Stomach (tissue), 8 donors: ENCODE measurements at regions not wholly inside any gene's neighbourhood (a gene's known extent, or its start where the extent isn't known, plus 50 kb on each side); places are given as distances from the start of the nearest gene placed in this dataset.
A peak's percentile ranks its signal among the peaks of the same experiment; 100 is the strongest.

Experiments used
- DNase-seq, 2 donors: peaks; one replicate each; pipeline versions ENCODE4 v3.0.0 to v3.0.0-alpha.2; 2013 to 2019
- H3K27ac ChIP-seq, 5 donors: fragments of 200-600 bp in 4 of 5; sonication (generic) in 4 of 5; one replicate each; pipeline ENCODE4 v1.5.1; 2013 to 2019; ENCODE audit warnings: mild to moderate bottlenecking in 1 of 5, moderate library complexity in 1 of 5
- H3K27me3 ChIP-seq, 3 donors: fragments of 200-600 bp; sonication (generic); one replicate each; pipeline ENCODE4 v1.5.1; 2017 to 2019; ENCODE audit warnings: mixed run types in 1 of 3
- H3K36me3 ChIP-seq, 4 donors: fragments of 200-600 bp; sonication (generic); 1 replicate in 3 of 4; 2 replicates in 1 of 4; pipeline ENCODE4 v1.5.1; 2016 to 2019
- H3K4me1 ChIP-seq, 4 donors: fragments of 200-600 bp; sonication (generic); one replicate each; pipeline ENCODE4 v1.5.1; 2016 to 2019
- H3K4me3 ChIP-seq, 4 donors: fragments of 200-600 bp; sonication (generic) in 3 of 4; one replicate each; pipeline ENCODE4 v1.5.1; 2016 to 2019; ENCODE audit warnings: mild to moderate bottlenecking in 1 of 4
- H3K9me3 ChIP-seq, 4 donors: fragments of 200-600 bp; sonication (generic); one replicate each; pipeline ENCODE4 v1.5.1; 2016 to 2019
- EP300 ChIP-seq: sonication (generic); formaldehyde crosslinking; IDR thresholded peaks from one replicate; pipeline ENCODE4 v1.6.1; 2017; ENCODE audit warnings: antibody characterized with exemption
- POLR2A ChIP-seq, 4 donors: fragments of 450-650 bp; IDR thresholded peaks; one replicate each; pipeline ENCODE4 v1.6.1; 2016; ENCODE audit warnings: antibody characterized with exemption in 4 of 4, control low read depth in 2 of 4, mild to moderate bottlenecking in 1 of 4, moderate library complexity in 1 of 4
- POLR2AphosphoS5 ChIP-seq, 3 donors: sonication (generic); formaldehyde crosslinking; IDR thresholded peaks; one replicate each; pipeline ENCODE4 v1.6.1; 2016; ENCODE audit warnings: antibody characterized with exemption in 3 of 3
- WGBS, 5 donors: extraction: QIAGEN DNeasy Blood & Tissue Kit in 3 of 5; methylation state at CpG; one replicate each; pipeline versions ENCODE4 v1.1.5 to v1.1.7; 2013 to 2018; 5-methylcytosine and 5-hydroxymethylcytosine counted together
- intact Hi-C: fragments of 100-400 bp; cut with DNase I; formaldehyde crosslinking; loops from one replicate; pipeline ENCODE4 v1.15.1; 2023; ENCODE audit warnings: low total_unique reads
- TF ChIP-seq, protein P1 (sequence below), 7 experiments: fragments of 450-650 bp in 4 of 7; fragments of 200-600 bp in 3 of 7; sonication (generic) in 3 of 7; IDR thresholded peaks; one replicate each; pipeline ENCODE4 v1.5.1; 2016 to 2019; ENCODE audit warnings: antibody characterized with exemption in 7 of 7, control low read depth in 2 of 7, mild to moderate bottlenecking in 1 of 7
- donor health status: healthy with polysubstance abuse.
- donor health status: Bipolar disorder and iron deficiency.
- donor health status: healthy.

DNA sequence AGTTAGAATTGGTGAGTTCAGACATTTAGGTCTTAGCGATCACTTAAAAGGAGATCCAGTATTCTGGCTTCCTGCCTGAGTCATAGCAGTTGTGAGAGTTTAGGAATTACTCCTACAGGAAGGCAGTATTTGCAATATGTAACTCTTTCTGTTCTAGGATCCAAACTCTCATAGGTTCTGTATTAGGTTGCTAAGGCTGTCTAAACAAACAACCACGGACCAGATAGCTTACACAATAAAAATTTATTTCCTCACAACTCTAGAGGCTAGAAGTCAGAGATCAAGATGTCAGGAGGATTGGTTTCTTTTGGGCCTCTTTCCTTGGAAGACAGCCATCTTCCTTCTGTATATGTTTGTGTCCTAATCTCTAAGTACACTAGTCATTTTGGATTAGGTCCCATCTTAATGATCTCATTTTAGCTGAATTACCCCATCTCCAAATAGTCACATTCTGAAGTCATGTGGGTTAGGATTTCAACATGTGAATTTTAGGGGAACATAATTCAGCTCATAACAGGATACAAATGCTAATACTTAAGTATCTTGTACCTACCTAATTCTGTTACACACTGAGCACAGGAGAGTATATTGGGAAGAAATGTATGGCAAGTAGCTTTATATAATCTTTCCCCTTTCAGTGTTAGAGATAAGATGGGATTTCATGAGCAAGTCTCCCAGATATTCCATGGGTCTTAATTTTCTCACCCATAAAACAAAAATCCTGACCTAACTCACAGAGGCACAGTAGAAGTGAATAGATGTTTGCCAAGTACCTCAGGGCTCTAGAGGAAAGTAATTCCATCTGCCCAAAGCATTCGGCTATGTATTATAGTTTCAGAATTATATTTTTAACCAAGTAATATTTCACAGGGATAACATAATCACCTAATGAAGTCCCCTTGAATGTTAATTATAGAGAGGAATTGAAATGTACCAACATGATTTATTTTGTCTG is 144.4 kb downstream of the PTBP2 start:
- WGBS, 5 donors = 52 to 61% (median 58%) methylated on average over 3 of the region's 3 CpGs
- no peaks in the 10 kb centered on the region for H3K36me3 ChIP-seq
- no peak overlapping the region for H3K4me3 ChIP-seq
- H3K9me3 ChIP-seq = peaks cover 0 to 2% (median 0%) of the 10 kb centered on the region in 4 donors
- H3K27ac ChIP-seq = peak overlapping the region in 4 of 5 donors; percentile 53 to 75 (median 58)
- peaks cover 0 to 8% (median 0%) of the 10 kb centered on the region in 4 donors for H3K4me1 ChIP-seq
- TF ChIP-seq EP300 (no peak), POLR2A (IDR thresholded peaks at IDR 0.05) (no peak), POLR2AphosphoS5 (IDR thresholded peaks at IDR 0.05) (peak; percentile 39 to 51 (median 41))
- TF ChIP-seq, protein P1, sequence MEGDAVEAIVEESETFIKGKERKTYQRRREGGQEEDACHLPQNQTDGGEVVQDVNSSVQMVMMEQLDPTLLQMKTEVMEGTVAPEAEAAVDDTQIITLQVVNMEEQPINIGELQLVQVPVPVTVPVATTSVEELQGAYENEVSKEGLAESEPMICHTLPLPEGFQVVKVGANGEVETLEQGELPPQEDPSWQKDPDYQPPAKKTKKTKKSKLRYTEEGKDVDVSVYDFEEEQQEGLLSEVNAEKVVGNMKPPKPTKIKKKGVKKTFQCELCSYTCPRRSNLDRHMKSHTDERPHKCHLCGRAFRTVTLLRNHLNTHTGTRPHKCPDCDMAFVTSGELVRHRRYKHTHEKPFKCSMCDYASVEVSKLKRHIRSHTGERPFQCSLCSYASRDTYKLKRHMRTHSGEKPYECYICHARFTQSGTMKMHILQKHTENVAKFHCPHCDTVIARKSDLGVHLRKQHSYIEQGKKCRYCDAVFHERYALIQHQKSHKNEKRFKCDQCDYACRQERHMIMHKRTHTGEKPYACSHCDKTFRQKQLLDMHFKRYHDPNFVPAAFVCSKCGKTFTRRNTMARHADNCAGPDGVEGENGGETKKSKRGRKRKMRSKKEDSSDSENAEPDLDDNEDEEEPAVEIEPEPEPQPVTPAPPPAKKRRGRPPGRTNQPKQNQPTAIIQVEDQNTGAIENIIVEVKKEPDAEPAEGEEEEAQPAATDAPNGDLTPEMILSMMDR (IDR thresholded peaks at IDR 0.05) = no peak
- intact Hi-C loops = no loop called here
- H3K27me3 ChIP-seq = no peaks in the 10 kb centered on the region
- peak in 1 of 2 donors; percentile 86 for DNase-seq

DNA sequence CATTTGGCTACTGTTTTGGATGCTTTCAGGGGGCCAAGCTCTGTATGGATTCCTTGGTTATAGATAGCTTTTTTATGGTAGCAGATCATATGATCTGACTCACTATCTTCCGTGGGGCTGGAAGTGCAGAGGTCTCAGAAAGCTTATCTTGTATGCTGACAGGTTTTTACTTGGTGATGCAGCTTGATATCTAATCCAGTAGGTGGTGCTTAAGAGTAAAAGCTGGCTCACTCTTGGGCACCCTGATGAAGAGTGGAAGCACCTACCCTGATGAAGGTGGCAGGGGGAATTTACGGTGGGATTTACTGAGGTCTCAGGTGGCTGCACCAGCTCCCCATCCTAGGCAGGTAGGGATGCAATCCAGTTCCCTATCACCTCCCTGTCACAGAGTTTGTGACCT is 151.2 kb downstream of the PTBP2 start:
- Histone ChIP-seq H3K27me3 (no peaks in the 10 kb centered on the region), H3K4me1 (no peaks in the 10 kb centered on the region), H3K27ac (no peak overlapping the region), H3K9me3 (peaks cover 0 to 29% (median 17%) of the 10 kb centered on the region in 4 donors), H3K36me3 (no peaks in the 10 kb centered on the region), H3K4me3 (no peak overlapping the region)
- DNase-seq = no peak
- 73 to 88% (median 81%) methylated on average over 1 to 2 of the region's 2 CpGs for WGBS, 5 donors
- TF ChIP-seq EP300 (no peak), POLR2A (IDR thresholded peaks at IDR 0.05) (no peak), POLR2AphosphoS5 (IDR thresholded peaks at IDR 0.05) (no peak)
- TF ChIP-seq, protein P1 (IDR thresholded peaks at IDR 0.05) = no peak
- intact Hi-C loops = no loop called here

DNA sequence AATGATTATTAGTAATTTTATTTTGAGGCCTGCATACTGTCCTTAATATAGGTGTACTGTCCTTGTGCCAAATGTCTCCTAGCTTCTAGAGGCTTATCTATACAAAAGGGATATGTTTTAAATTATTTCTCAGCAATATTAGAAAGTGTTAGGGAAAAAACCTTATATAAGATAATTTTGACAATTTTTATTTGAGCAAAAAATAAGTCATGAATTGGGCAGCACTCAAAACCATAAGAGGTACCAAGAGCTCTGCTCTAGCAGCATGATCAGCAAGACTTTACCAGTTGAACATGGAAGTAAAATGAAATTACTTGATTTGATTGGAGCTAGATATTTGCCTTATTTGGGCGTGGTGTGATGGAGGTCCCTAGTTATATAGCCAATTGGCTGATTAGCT is 157.1 kb downstream of the PTBP2 start:
- Histone ChIP-seq H3K9me3 (peaks cover 0 to 4% (median under 1%) of the 10 kb centered on the region in 4 donors), H3K4me3 (no peak overlapping the region), H3K36me3 (no peaks in the 10 kb centered on the region), H3K27me3 (no peaks in the 10 kb centered on the region), H3K27ac (no peak overlapping the region), H3K4me1 (no peaks in the 10 kb centered on the region)
- no peak for DNase-seq
- 53 to 68% (median 63%) methylated on average over 1 of the region's 1 CpG for WGBS, 5 donors
- intact Hi-C loops = no loop called here
- TF ChIP-seq POLR2AphosphoS5 (IDR thresholded peaks at IDR 0.05) = no peak
- TF ChIP-seq EP300 = no peak
- TF ChIP-seq, protein P1 (IDR thresholded peaks at IDR 0.05) = no peak
- no peak for TF ChIP-seq POLR2A (IDR thresholded peaks at IDR 0.05)

DNA sequence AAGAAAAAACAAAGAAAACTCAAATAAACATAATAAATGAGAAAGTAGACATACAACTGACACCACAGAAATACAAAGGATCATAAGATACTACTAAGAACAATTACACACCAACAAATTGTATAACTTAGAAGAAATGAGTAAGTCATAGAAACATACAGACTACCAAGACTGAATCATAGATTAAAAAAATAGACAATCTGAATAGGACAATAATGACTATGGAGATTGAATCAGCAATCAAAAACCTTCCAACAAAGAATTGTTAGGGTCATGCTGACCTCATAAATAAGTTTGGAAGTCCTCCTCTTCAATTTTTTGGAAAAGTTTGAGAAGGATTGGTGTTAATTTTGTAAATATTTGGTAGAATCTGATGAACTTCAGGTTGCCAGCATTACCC is 159.0 kb downstream of the PTBP2 start:
- TF ChIP-seq, protein P1 (IDR thresholded peaks at IDR 0.05) = no peak
- TF ChIP-seq POLR2AphosphoS5 (IDR thresholded peaks at IDR 0.05) = no peak
- TF ChIP-seq EP300 = no peak
- TF ChIP-seq POLR2A (IDR thresholded peaks at IDR 0.05) = no peak
- Histone ChIP-seq H3K4me1 (no peaks in the 10 kb centered on the region), H3K36me3 (no peaks in the 10 kb centered on the region), H3K27me3 (no peaks in the 10 kb centered on the region), H3K27ac (no peak overlapping the region), H3K4me3 (no peak overlapping the region), H3K9me3 (no peaks in the 10 kb centered on the region)
- DNase-seq = no peak
- intact Hi-C loops = no loop called here
